HG03460 (cell line): ENCODE measurements at regions not wholly inside any gene's neighbourhood (a gene's known extent, or its start where the extent isn't known, plus 50 kb on each side); places are given as distances from the start of the nearest gene placed in this dataset.
A peak's percentile ranks its signal among the peaks of the same experiment; 100 is the strongest.

Source experiments
- ATAC-seq: cut with Tn5 transposase; IDR thresholded peaks from one replicate; pipeline ENCODE4 v1.9.1; 2021; ENCODE audit not compliant: unreplicated experiment

- no peak for ATAC-seq
Measured at GRCh38 chr15:95210436-95210981, 979.1 kb downstream of the MCTP2 start.

GRCh38 chr15:95215017-95215416, 983.7 kb downstream of the MCTP2 start:
- ATAC-seq = no peak

DNA sequence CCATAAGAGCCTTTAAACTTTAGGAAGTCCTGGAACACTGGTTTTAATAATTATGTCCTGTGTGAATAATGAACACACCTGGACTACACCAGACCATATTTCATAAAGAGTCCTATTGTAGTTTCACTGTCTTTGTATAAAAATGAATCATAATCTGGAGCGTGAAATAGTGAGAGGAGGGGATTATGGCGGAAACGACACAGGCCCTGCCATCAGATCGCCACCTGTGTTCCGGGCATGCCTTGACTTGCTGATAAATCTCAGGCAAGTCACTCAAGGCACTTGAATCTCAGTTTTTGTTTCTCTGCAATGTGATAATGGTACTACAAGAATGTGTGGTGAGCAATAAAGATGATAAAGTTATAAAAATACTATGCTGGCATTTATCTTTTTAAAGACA, 995.5 kb downstream of the MCTP2 start:
- ATAC-seq = no peak

GRCh38 chr15:95227235-95227634, 995.9 kb downstream of the MCTP2 start:
- ATAC-seq = no peak

GRCh38 chr15:95228856-95229555, 997.6 kb downstream of the MCTP2 start:
- ATAC-seq = no peak

DNA sequence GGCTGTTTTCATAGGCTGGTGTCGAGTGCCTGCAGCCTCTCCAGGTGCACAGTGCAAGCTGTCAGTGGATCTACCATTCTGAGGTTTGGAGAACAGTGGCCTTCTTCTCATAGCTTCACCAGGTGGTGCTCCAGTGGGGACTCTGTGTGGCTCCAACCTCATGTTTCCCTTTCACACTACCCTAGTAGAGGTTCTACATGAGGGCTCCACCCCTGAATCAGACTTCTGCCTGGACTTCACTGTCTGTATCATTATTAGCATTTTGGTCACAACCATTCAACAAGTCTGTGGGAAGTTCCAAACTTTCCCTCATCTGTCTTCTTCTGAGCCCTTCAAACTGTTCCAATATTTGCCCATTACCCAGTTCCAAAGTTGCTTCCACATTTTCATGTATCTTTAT, 1003.7 kb downstream of the MCTP2 start:
- ATAC-seq = no peak

GRCh38 chr15:95247071-95247984, 1016.0 kb downstream of the MCTP2 start:
- no peak for ATAC-seq

- ATAC-seq = no peak
Measured at GRCh38 chr15:95249524-95249923, 1018.2 kb downstream of the MCTP2 start.

- ATAC-seq = no peak
Measured at GRCh38 chr15:95252404-95252803, 1021.0 kb downstream of the MCTP2 start.

GRCh38 chr15:95254263-95254662, 1022.9 kb downstream of the MCTP2 start:
- no peak for ATAC-seq

- ATAC-seq = peak; percentile 87
Measured at GRCh38 chr15:95259513-95259912, 1028.2 kb downstream of the MCTP2 start.

- ATAC-seq = no peak
Measured at GRCh38 chr15:95259965-95260364, 1028.6 kb downstream of the MCTP2 start.

DNA sequence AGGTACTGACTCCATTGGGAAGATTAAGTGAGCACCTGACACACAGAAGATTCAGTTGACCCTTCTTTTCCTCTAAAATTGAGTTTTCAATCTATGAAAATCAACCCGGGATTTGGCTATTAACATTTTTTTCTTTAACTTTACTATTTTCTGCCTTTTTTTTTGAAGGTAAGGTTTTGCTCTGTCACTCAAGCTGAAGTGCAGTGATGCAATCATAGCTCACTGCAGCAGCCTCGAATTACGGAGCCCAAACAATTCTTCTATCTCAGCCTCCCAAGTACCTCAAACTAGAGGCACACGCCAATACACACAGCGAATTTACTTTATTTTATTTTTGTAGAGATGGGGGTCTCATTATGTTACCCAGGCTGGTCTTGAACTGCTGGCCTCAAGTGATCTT, 1029.5 kb downstream of the MCTP2 start:
- no peak for ATAC-seq

DNA sequence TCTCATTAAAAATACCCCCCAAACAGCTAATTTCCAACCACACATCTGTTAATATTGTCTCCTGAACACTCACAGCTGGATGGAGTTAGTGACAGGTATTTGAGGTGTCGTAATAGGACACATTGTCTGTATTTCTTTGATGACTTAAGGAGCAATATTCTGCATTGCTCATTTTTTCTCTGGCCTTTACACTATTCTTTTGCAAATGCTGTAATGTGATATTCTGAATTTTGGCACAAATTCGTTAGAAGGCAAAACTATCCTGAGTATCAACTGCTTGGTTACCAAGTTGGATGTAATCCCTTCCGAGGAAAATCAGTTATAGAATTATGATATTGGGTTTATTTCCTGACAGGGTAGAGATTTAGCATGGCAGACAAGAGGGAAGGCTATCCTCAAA, 1030.2 kb downstream of the MCTP2 start:
- no peak for ATAC-seq

GRCh38 chr15:95261968-95262367, 1030.6 kb downstream of the MCTP2 start:
- no peak for ATAC-seq

DNA sequence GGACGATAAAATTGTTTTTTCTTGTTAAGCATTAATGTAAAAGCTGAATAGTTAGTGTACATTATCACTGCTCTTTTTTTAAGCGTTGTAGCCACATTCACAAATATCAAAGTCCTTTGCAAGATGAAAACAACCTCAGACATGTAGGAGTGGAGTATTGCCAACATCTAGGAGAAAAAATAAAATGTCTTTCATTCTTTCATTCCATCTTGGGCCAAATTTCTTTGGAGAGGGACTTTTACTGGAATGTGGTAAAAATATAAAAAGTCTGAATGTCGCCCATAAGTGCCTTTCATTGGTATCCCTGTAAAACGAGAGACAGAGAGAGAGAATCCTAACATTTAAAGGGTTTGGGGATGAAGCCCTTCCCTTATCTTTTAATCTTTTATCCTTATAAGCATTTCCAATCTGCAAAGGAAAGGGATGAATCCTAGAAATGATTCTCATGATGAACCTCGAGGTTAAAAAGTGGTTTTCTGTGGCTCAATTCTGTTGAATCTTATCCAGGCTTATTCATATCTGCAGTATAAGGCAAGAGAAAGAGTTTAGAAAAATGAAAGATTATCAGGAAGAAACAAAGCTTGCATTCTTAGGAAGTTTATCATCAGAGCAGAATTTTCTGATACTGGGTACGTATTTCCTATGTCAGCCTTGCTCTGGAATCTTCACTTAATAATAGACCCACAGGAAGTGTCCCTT, 1031.7 kb downstream of the MCTP2 start:
- ATAC-seq = no peak

DNA sequence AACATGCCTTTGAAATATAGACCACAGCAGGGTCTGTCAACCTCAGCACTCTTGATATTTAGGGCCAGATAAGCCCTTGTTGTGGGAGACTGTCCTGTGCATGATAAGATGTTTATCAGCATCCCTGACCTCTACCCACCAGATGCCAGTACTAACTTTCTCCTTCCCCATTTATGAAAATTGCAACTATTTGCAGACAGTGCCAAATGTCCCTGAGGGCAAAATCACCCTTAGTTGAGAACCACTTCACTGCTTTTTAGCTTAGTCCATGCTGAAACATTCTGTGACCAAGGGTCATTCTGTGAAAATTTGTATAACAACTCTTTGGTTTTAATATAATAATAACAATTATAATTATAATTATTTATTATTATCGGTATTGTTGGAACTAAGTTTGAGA, 1032.4 kb downstream of the MCTP2 start:
- ATAC-seq = no peak

DNA sequence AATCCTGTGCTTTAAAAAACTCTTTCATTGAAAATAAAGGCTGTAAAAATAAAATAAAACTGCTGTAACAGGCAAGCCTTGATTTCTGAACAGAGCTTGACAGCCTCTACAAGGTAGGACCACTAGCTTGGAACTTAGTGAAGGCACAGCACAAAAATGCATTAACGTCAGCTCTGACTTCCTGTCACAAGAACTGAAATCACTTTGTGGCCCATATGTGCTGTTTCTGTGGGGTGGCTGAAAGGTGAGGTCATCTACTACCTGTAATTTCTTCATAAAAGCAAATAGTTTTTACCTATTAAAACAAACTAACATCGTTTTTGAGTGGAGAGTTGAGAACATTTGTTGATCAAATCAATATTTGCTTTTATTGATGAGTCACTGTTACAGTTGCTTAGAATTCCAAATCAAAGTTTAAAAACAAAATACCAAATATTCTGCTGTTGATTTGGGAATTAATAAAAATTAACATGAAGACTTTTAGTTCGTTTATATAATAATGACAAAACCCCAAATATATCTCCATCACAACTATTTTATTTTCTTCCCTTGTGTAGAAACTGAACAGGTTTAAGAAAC, 1034.1 kb downstream of the MCTP2 start:
- ATAC-seq = no peak

GRCh38 chr15:95266451-95267061, 1035.2 kb downstream of the MCTP2 start:
- ATAC-seq = no peak

GRCh38 chr15:95267481-95267880, 1036.1 kb downstream of the MCTP2 start:
- no peak for ATAC-seq
